GM12892 (cell line): ENCODE measurements at regions not wholly inside any gene's neighbourhood (a gene's known extent, or its start where the extent isn't known, plus 50 kb on each side); places are given as distances from the start of the nearest gene placed in this dataset.

ENCODE experiments used
- POLR2A ChIP-seq: IDR thresholded peaks from 2 replicates; pipeline ENCODE4 v1.6.1; 2011; ENCODE audit warnings: low read depth, low read length, control low read depth
- POLR2AphosphoS5 ChIP-seq: IDR thresholded peaks from 2 replicates; pipeline ENCODE4 v1.6.1; 2011; ENCODE audit warnings: low read depth, low read length, control low read depth
- TAF1 ChIP-seq: IDR thresholded peaks from 2 replicates; pipeline ENCODE4 v1.6.1; 2011; ENCODE audit warnings: low read depth, mild to moderate bottlenecking, control low read depth, low read length, borderline replicate concordance

GRCh38 chr5:163321511-163321910 is 115.9 kb upstream of the CCNG1 start:
- TF ChIP-seq POLR2A, result no peak
- no peak for TF ChIP-seq POLR2AphosphoS5
- no peak for TF ChIP-seq TAF1
